Omental fat pad (tissue), 3 donors: ENCODE measurements at regions not wholly inside any gene's neighbourhood (a gene's known extent, or its start where the extent isn't known, plus 50 kb on each side); places are given as distances from the start of the nearest gene placed in this dataset.

ENCODE experiments used
- ATAC-seq: fragments of 150-250 bp; one replicate; pipeline ENCODE4 v1.9.1; 2016; ENCODE audit warnings: mild to moderate bottlenecking, moderate library complexity; ENCODE audit not compliant: low FRiP score
- DNase-seq: peaks from one replicate; pipeline ENCODE4 v3.0.0-alpha.2; 2019; ENCODE audit warnings: low spot score
- TF ChIP-seq, protein P1 (sequence below), 3 donors: fragments of 450-650 bp; IDR thresholded peaks; one replicate each; pipeline ENCODE4 v1.5.1; 2016 to 2017; ENCODE audit warnings: antibody characterized with exemption in 3 of 3, mild to moderate bottlenecking in 3 of 3, moderate library complexity in 2 of 3

DNA sequence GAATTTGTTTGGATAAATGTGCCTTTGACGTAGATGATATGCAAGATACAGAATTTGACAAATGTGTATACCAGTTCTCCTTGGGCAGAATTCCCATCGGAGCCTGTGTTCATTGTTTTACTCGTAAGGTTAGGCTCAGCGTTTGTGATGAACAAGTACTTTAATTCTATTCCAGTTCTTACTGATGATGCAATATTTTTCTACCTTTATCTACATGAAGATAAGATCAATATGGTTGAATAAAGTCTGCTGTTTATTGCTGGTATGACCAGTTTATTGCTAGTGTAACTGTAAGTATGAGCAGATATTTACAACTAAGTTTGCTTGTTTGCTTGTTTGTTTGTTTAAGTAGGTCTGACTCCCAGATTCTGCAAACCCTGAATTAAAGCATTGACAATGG, 145.4 kb upstream of the ADARB2 start:
- TF ChIP-seq, protein P1, sequence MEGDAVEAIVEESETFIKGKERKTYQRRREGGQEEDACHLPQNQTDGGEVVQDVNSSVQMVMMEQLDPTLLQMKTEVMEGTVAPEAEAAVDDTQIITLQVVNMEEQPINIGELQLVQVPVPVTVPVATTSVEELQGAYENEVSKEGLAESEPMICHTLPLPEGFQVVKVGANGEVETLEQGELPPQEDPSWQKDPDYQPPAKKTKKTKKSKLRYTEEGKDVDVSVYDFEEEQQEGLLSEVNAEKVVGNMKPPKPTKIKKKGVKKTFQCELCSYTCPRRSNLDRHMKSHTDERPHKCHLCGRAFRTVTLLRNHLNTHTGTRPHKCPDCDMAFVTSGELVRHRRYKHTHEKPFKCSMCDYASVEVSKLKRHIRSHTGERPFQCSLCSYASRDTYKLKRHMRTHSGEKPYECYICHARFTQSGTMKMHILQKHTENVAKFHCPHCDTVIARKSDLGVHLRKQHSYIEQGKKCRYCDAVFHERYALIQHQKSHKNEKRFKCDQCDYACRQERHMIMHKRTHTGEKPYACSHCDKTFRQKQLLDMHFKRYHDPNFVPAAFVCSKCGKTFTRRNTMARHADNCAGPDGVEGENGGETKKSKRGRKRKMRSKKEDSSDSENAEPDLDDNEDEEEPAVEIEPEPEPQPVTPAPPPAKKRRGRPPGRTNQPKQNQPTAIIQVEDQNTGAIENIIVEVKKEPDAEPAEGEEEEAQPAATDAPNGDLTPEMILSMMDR (IDR thresholded peaks at IDR 0.05), result no peak
- DNase-seq (no peak), ATAC-seq (no peak)

DNA sequence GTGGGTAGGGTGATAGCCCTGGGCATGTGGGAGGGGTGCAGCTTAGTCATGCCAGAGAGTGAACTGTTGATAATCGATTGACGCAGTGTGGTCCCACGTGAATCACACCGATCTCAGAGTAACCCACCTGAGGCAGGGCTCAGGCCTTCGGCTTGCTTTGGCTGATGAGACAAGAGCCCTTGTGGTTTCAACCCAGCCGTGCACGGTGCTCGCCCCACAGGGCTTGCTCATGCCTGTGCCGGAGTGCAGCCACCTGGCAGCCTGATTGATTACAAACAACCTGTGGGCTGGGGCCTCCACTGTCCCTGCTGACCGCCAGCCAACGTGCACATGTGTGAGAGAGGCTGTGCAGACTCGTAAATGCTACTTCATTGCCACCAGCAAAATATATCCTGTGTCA, 144.9 kb upstream of the ADARB2 start:
- ATAC-seq (no peak), DNase-seq (no peak)
- TF ChIP-seq, protein P1 (IDR thresholded peaks at IDR 0.05), result no peak

DNA sequence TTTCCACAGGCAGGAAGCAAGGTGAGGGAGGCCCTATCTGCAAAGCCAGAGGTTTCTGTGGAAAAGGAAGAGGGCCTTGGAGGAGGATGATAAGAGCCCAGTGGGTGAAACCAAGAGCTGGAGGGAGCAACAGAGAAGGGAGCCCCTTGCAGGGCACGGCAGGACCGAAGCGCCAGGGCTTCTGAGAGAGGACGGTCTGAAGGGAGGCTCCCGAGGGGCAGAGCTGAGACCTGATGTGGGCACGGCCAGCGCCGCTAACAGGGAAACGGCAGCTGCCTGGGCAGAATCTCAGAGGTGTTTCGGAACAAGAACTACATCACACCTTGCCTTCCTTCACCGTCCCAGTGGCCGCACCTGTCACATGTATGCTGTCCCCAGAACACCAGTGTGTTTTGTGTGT, 144.3 kb upstream of the ADARB2 start:
- DNase-seq, result no peak
- no peak for ATAC-seq
- TF ChIP-seq, protein P1 (IDR thresholded peaks at IDR 0.05), result no peak

DNA sequence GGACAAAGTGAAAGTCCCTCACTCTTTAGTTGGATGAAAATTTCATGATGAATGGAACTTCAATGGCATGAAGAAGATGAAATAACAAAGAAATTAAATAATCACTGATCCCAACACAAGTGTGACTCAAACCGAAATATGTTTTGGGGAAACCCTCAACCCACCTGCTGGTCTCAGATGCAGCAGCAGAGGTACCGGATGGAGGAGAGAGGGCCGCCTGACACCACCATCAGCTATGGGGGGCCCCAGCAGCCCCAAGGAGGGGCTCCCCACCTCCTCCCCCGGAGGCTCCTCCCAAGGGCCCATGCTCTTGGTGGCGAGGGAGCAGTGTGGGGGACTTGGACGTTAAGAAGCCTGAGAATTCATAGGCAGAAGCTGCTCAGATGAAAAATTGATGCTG, 137.2 kb upstream of the ADARB2 start:
- no peak for ATAC-seq
- TF ChIP-seq, protein P1 (IDR thresholded peaks at IDR 0.05), result no peak
- no peak for DNase-seq

DNA sequence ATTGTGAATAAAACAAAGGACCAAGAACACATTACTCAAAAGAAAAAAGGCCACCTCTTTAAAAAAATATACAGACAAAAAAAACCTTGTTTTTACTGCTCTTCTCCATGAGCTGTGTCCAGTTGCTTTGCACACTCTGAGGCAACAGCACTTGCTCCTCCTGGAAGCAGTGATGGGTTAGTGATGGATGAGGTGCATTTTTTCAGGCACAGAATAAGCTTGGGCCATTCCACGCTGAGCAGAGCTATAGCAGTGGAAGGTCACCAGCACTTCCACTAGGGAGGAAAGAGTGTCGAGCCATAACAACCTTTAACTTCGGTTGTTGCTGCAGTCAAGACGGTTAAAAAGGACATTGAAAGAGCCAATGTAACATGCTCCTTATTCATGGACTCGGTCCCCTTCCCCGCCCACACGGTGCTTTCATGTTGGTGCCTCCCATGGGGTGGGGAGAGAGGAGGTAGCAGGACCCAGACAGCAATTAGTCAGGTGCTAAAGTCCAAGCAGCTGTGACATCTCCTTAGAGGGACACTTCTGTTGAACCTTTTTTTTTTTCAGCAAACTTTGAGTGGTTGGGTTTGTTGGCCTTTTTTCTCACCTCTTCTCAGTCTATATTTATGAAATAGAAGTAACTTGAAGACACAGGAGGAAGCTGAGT, 136.5 kb upstream of the ADARB2 start:
- DNase-seq (no peak), ATAC-seq (no peak)
- TF ChIP-seq, protein P1 (IDR thresholded peaks at IDR 0.05), result no peak

DNA sequence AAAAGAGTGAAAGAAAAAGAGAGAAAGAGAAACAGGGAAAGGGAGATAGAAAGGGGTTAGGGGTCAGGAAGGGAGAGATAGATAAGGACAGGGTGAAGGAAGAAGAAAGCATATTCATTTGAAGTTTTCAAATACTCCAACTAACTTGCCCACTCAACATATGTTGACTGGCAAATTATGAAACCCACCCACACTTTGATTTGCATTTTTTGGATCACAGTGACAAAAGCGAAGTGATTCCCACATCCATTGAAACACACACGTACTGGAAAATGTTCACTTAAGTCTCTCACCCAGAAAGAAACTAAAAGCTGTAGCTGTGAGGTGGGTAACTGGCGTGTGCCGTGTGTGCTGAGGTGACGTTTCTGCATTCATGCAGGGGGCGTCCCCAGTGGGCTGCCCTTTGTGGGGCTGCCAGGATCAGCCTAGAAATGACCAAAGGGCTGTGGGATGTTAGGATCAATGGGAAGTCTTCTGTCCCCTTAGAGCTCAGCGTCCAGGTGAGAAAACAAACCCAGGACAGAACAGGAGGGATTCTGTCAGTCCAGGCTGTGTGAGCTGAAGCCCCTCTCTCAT, 134.9 kb upstream of the ADARB2 start:
- TF ChIP-seq, protein P1 (IDR thresholded peaks at IDR 0.05), result no peak
- no peak for ATAC-seq

DNA sequence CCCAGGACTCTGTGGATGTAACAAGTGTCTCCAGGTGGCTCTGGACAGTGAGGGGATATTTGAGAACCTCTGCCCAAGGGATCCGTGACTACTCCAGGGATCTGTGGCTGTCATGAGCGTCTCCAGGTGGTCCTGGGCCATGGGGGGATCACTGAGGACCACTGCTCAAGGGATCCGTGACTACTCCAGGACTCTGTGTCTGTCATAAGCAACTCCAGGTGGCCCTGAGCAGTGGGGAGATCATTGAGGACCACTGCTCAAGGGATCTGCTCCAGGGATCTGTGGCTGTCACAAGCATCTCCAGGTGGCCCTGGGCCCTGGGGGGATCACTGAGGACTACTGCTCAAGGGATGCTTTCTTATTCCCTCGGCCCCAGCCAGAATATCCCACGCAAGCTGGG, 133.2 kb upstream of the ADARB2 start:
- TF ChIP-seq, protein P1 (IDR thresholded peaks at IDR 0.05), result no peak
- DNase-seq, result no peak
- ATAC-seq, result no peak

More for the DNA sequence above, 134.9 kb upstream of the ADARB2 start:
- no peak for DNase-seq
